Suprapubic skin (tissue), 4 donors: ENCODE measurements at regions not wholly inside any gene's neighbourhood (a gene's known extent, or its start where the extent isn't known, plus 50 kb on each side); places are given as distances from the start of the nearest gene placed in this dataset.

ENCODE experiments used
- DNase-seq, 2 donors: peaks; one replicate each; pipeline ENCODE4 v3.0.0-alpha.2; 2019; ENCODE audit warnings: low spot score in 2 of 2
- H3K27ac ChIP-seq: fragments of 200-600 bp; sonication (generic); one replicate; pipeline ENCODE4 v1.5.1; 2019
- H3K27me3 ChIP-seq: fragments of 200-600 bp; sonication (generic); one replicate; pipeline ENCODE4 v1.5.1; 2019
- H3K36me3 ChIP-seq: fragments of 200-600 bp; sonication (generic); one replicate; pipeline ENCODE4 v1.5.1; 2019
- H3K4me1 ChIP-seq: fragments of 200-600 bp; sonication (generic); one replicate; pipeline ENCODE4 v1.5.1; 2019
- H3K4me3 ChIP-seq: fragments of 200-600 bp; sonication (generic); one replicate; pipeline ENCODE4 v1.5.1; 2019; ENCODE audit warnings: mild to moderate bottlenecking
- H3K9me3 ChIP-seq: fragments of 200-600 bp; sonication (generic); one replicate; pipeline ENCODE4 v1.5.1; 2019
- CTCF ChIP-seq, 2 donors: fragments of 200-600 bp in 1 of 2; fragments of 450-650 bp in 1 of 2; sonication (generic) in 1 of 2; IDR thresholded peaks; one replicate each; pipeline ENCODE4 v1.5.1; 2016 to 2019; ENCODE audit warnings: antibody characterized with exemption in 2 of 2, mild to moderate bottlenecking in 1 of 2, moderate library complexity in 1 of 2
- EP300 ChIP-seq: sonication (generic); formaldehyde crosslinking; IDR thresholded peaks from one replicate; pipeline ENCODE4 v1.6.1; 2017; ENCODE audit warnings: antibody characterized with exemption
- POLR2A ChIP-seq, 2 donors: fragments of 450-650 bp; IDR thresholded peaks; one replicate each; pipeline ENCODE4 v1.6.1; 2017; ENCODE audit warnings: antibody characterized with exemption in 2 of 2, mild to moderate bottlenecking in 2 of 2, moderate library complexity in 2 of 2
- POLR2AphosphoS5 ChIP-seq, 3 donors: sonication (generic); formaldehyde crosslinking; IDR thresholded peaks; one replicate each; pipeline ENCODE4 v1.6.1; 2017; ENCODE audit warnings: antibody characterized with exemption in 3 of 3
- WGBS: methylation state at CpG from one replicate; pipeline ENCODE4 v1.1.5; 2018; 5-methylcytosine and 5-hydroxymethylcytosine counted together

- H3K9me3 ChIP-seq: no peaks in the 10 kb centered on the region
- no peak for DNase-seq
- WGBS: 12% methylated on average over 10 of the region's 11 CpGs
- H3K27ac ChIP-seq: no peak overlapping the region
- peak overlapping the region; percentile 30 for H3K4me3 ChIP-seq
- H3K36me3 ChIP-seq: no peaks in the 10 kb centered on the region
- peaks cover 12% of the 10 kb centered on the region for H3K4me1 ChIP-seq
- TF ChIP-seq EP300 (no peak), CTCF (IDR thresholded peaks at IDR 0.05) (no peak), POLR2AphosphoS5 (IDR thresholded peaks at IDR 0.05) (no peak), POLR2A (IDR thresholded peaks at IDR 0.05) (no peak)
- peaks cover 20% of the 10 kb centered on the region for H3K27me3 ChIP-seq
Measured at GRCh38 chr18:57210107-57210715, 63.3 kb downstream of the BOD1L2 start.

- WGBS: 42% methylated on average over 1 of the region's 1 CpG
- Histone ChIP-seq H3K9me3 (no peaks in the 10 kb centered on the region), H3K4me3 (no peak overlapping the region), H3K4me1 (peaks cover 12% of the 10 kb centered on the region), H3K27ac (no peak overlapping the region), H3K36me3 (no peaks in the 10 kb centered on the region), H3K27me3 (peaks cover 20% of the 10 kb centered on the region)
- no peak for TF ChIP-seq EP300
- no peak for TF ChIP-seq POLR2AphosphoS5 (IDR thresholded peaks at IDR 0.05)
- no peak for TF ChIP-seq CTCF (IDR thresholded peaks at IDR 0.05)
- TF ChIP-seq POLR2A (IDR thresholded peaks at IDR 0.05): no peak
- no peak for DNase-seq
Measured at GRCh38 chr18:57210716-57211411, 64.0 kb downstream of the BOD1L2 start.

- Histone ChIP-seq H3K27me3 (peaks cover 20% of the 10 kb centered on the region), H3K9me3 (no peaks in the 10 kb centered on the region), H3K36me3 (no peaks in the 10 kb centered on the region), H3K4me1 (peaks cover 12% of the 10 kb centered on the region), H3K27ac (no peak overlapping the region), H3K4me3 (no peak overlapping the region)
- TF ChIP-seq POLR2AphosphoS5 (IDR thresholded peaks at IDR 0.05) (no peak), EP300 (no peak), POLR2A (IDR thresholded peaks at IDR 0.05) (no peak), CTCF (IDR thresholded peaks at IDR 0.05) (no peak)
- DNase-seq: no peak
- WGBS: 74% methylated on average over 3 of the region's 3 CpGs
Measured at GRCh38 chr18:57211412-57211750, 64.5 kb downstream of the BOD1L2 start.

- H3K9me3 ChIP-seq: no peaks in the 10 kb centered on the region
- TF ChIP-seq CTCF (IDR thresholded peaks at IDR 0.05) (no peak), POLR2A (IDR thresholded peaks at IDR 0.05) (no peak), EP300 (no peak), POLR2AphosphoS5 (IDR thresholded peaks at IDR 0.05) (no peak)
- H3K27ac ChIP-seq: no peak overlapping the region
- 86% methylated on average over 1 of the region's 1 CpG for WGBS
- no peak for DNase-seq
- peaks cover 12% of the 10 kb centered on the region for H3K4me1 ChIP-seq
- peaks cover 20% of the 10 kb centered on the region for H3K27me3 ChIP-seq
- no peak overlapping the region for H3K4me3 ChIP-seq
- no peaks in the 10 kb centered on the region for H3K36me3 ChIP-seq
Measured at GRCh38 chr18:57211776-57212175, 64.9 kb downstream of the BOD1L2 start.

GRCh38 chr18:57212678-57213077 lies 65.8 kb downstream of the BOD1L2 start:
- Histone ChIP-seq H3K4me1 (peaks cover 12% of the 10 kb centered on the region), H3K4me3 (no peak overlapping the region), H3K9me3 (no peaks in the 10 kb centered on the region), H3K27me3 (peaks cover 20% of the 10 kb centered on the region), H3K36me3 (no peaks in the 10 kb centered on the region), H3K27ac (no peak overlapping the region)
- no peak for DNase-seq
- WGBS: 90% methylated on average over 7 of the region's 7 CpGs
- TF ChIP-seq CTCF (IDR thresholded peaks at IDR 0.05) (no peak), POLR2A (IDR thresholded peaks at IDR 0.05) (no peak), POLR2AphosphoS5 (IDR thresholded peaks at IDR 0.05) (no peak)
